B cell (primary cell): ENCODE measurements at regions not wholly inside any gene's neighbourhood (a gene's known extent, or its start where the extent isn't known, plus 50 kb on each side); places are given as distances from the start of the nearest gene placed in this dataset.

Experiments used
- ATAC-seq: fragments of 200-7000 bp; cut with Tn5 transposase; one replicate; pipeline ENCODE4 v1.10.0; 2021; ENCODE audit warnings: low read depth, mild to moderate bottlenecking, moderate number of reproducible peaks, moderate library complexity
- CTCF ChIA-PET: fragments of 350-600 bp; sonication (Branson Sonifier 250); formaldehyde crosslinking; loops from one replicate; lab custom pipeline; 2021; ENCODE audit warnings: antibody characterized with exemption, inconsistent platforms; lab: Charles Lee
- POLR2A ChIA-PET: fragments of 350-600 bp; sonication (Branson Sonifier 250); formaldehyde crosslinking; loops from one replicate; lab custom pipeline; 2021; ENCODE audit warnings: antibody characterized with exemption; lab: Charles Lee
- DNase-seq: peaks from one replicate; pipeline ENCODE4 v3.0.0; 2013
- H2AFZ ChIP-seq: 2 replicates; pipeline ENCODE4 v1.6.1; 2012; ENCODE audit warnings: mild to moderate bottlenecking, low read depth, low read length; ENCODE audit not compliant: insufficient read depth, poor library complexity, severe bottlenecking
- H3K27ac ChIP-seq, 2 donors: 1 replicate in 1 of 2; 2 replicates in 1 of 2; pipeline ENCODE4 v1.5.1; 2012 to 2013; ENCODE audit warnings: low read length in 2 of 2, mild to moderate bottlenecking in 2 of 2, moderate library complexity in 1 of 2
- H3K27me3 ChIP-seq, 4 experiments: fragments of 200-600 bp in 1 of 4; sonication (generic) in 1 of 4; replicated peaks in 1 of 4; 1 replicate in 2 of 4; 2 replicates in 2 of 4; pipeline versions ENCODE4 v1.6.1 to v1.7.0; 2013 to 2016; ENCODE audit warnings: low read length in 3 of 4, mild to moderate bottlenecking in 2 of 4, mixed read lengths in 1 of 4, moderate library complexity in 1 of 4; ENCODE audit not compliant: insufficient read depth in 4 of 4, control insufficient read depth in 3 of 4; ENCODE audit errors: control extremely low read depth in 1 of 4
- H3K36me3 ChIP-seq, 2 experiments: replicated peaks in 1 of 2; 1 replicate in 1 of 2; 2 replicates in 1 of 2; pipeline versions ENCODE4 v1.6.1 to v1.7.1; 2013; ENCODE audit warnings: low read length in 1 of 2; ENCODE audit not compliant: insufficient read depth in 2 of 2, control insufficient read depth in 1 of 2; ENCODE audit errors: control extremely low read depth in 1 of 2, extremely low read depth in 1 of 2
- H3K4me1 ChIP-seq, 2 donors: fragments of 200-600 bp in 1 of 2; sonication (generic) in 1 of 2; 1 replicate in 1 of 2; 2 replicates in 1 of 2; pipeline versions ENCODE4 v1.5.1 to v1.6.1; 2013 to 2017; ENCODE audit warnings: low read length in 2 of 2; ENCODE audit not compliant: control insufficient read depth in 2 of 2, insufficient read depth in 2 of 2
- H3K4me2 ChIP-seq: replicated peaks from 2 replicates; pipeline ENCODE3; 2012; ENCODE audit warnings: mild to moderate bottlenecking, low read depth, low read length; ENCODE audit not compliant: poor library complexity, severe bottlenecking
- H3K4me3 ChIP-seq, 5 experiments: fragments of 200-600 bp in 1 of 5; sonication (generic) in 1 of 5; 1 replicate in 3 of 5; 2 replicates in 2 of 5; pipeline versions ENCODE4 v1.5.1 to v1.7.0; 2011 to 2016; ENCODE audit warnings: low read length in 4 of 5, mild to moderate bottlenecking in 4 of 5, low read depth in 2 of 5, control low read depth in 1 of 5, moderate library complexity in 1 of 5; ENCODE audit not compliant: insufficient read depth in 1 of 5; ENCODE audit errors: control extremely low read depth in 1 of 5, extremely low read depth in 1 of 5
- H3K79me2 ChIP-seq: fragments of 200-600 bp; sonication (generic); one replicate; pipeline ENCODE4 v1.6.0; 2016; ENCODE audit warnings: low read length; ENCODE audit not compliant: control insufficient read depth, insufficient read depth
- H3K9ac ChIP-seq: fragments of 200-600 bp; sonication (generic); 2 replicates; pipeline ENCODE4 v1.6.1; 2017; ENCODE audit warnings: mild to moderate bottlenecking, low read length, moderate library complexity
- H3K9me3 ChIP-seq, 3 donors: one replicate each; pipeline versions ENCODE4 v1.6.1 to v1.7.1; 2013; ENCODE audit warnings: low read length in 2 of 3; ENCODE audit not compliant: control insufficient read depth in 2 of 3, insufficient read depth in 1 of 3; ENCODE audit errors: control extremely low read depth in 1 of 3
- H4K20me1 ChIP-seq: 2 replicates; pipeline ENCODE4 v1.6.0; 2012; ENCODE audit warnings: mild to moderate bottlenecking, low read length; ENCODE audit not compliant: insufficient read depth, control insufficient read depth, poor library complexity, severe bottlenecking
- H3K27ac Mint-ChIP-seq: one replicate; pipeline ENCODE4 v1.8.0; 2021; ENCODE audit warnings: mixed read lengths
- H3K27me3 Mint-ChIP-seq: one replicate; pipeline ENCODE4 v1.8.0; 2021; ENCODE audit warnings: mixed read lengths
- H3K4me1 Mint-ChIP-seq: one replicate; pipeline ENCODE4 v1.8.0; 2021; ENCODE audit warnings: mixed read lengths
- H3K4me3 Mint-ChIP-seq: one replicate; pipeline ENCODE4 v1.8.0; 2021; ENCODE audit warnings: mixed read lengths
- H3K9me3 Mint-ChIP-seq: one replicate; pipeline ENCODE4 v1.8.0; 2022; ENCODE audit warnings: mixed read lengths; ENCODE audit not compliant: insufficient read depth
- CTCF ChIP-seq: fragments of 200-600 bp; IDR thresholded peaks from one replicate; pipeline ENCODE4 v1.8.0; 2022; ENCODE audit warnings: antibody characterized with exemption, mild to moderate bottlenecking
- EZH2 ChIP-seq: IDR thresholded peaks from 2 replicates; pipeline ENCODE4 v1.6.1; 2012; ENCODE audit warnings: borderline replicate concordance, low read depth, mild to moderate bottlenecking, moderate library complexity, low read length; ENCODE audit not compliant: insufficient read depth, poor library complexity, severe bottlenecking
- WGBS: methylation state at CpG from one replicate; pipeline ENCODE4 v1.1.5; 2013; ENCODE audit warnings: missing lambda C conversion rate; ENCODE audit not compliant: insufficient coverage; 5-methylcytosine and 5-hydroxymethylcytosine counted together
- intact Hi-C: fragments of 100-400 bp; cut with micrococcal nuclease; formaldehyde crosslinking; loops from one replicate; pipeline ENCODE4 v1.10.0; 2022

- ChIA-PET CTCF (no interaction called here), POLR2A (no interaction called here)
- Mint-ChIP-seq H3K27ac (no peak overlapping the region), H3K27me3 (no peaks in the 10 kb centered on the region), H3K4me3 (no peak overlapping the region), H3K4me1 (peaks cover 11% of the 10 kb centered on the region), H3K9me3 (no peaks in the 10 kb centered on the region)
- Histone ChIP-seq H3K36me3 (no peaks in the 10 kb centered on the region), H3K79me2 (no peaks in the 10 kb centered on the region), H3K9me3 (peaks cover 0 to 2% (median 0%) of the 10 kb centered on the region in 3 donors), H4K20me1 (no peaks in the 10 kb centered on the region), H3K4me3 (no peak overlapping the region), H3K4me2 (no peak overlapping the region), H3K27ac (no peak overlapping the region), H3K27me3 (no peaks in the 10 kb centered on the region), H3K9ac (no peak overlapping the region), H2AFZ (no peak overlapping the region), H3K4me1 (peaks cover 17 to 19% of the 10 kb centered on the region in 2 donors)
- ATAC-seq, result no peak
- DNase-seq, result no peak
- WGBS, result 90% methylated on average over 2 of the region's 12 CpGs
- intact Hi-C loops, result no loop called here
- TF ChIP-seq CTCF (no peak), EZH2 (no peak)
Observed at GRCh38 chr6:14917109-14917910, 328.6 kb upstream of the JARID2 start.

- ATAC-seq (no peak), DNase-seq (no peak)
- no peak for TF ChIP-seq EZH2
- no peak for TF ChIP-seq CTCF
- Histone ChIP-seq H3K36me3 (no peaks in the 10 kb centered on the region), H3K9ac (no peak overlapping the region), H3K4me2 (no peak overlapping the region), H3K4me3 (no peak overlapping the region), H3K9me3 (no peaks in the 10 kb centered on the region), H2AFZ (no peak overlapping the region), H3K4me1 (peaks cover 13 to 17% of the 10 kb centered on the region in 2 donors), H3K79me2 (no peaks in the 10 kb centered on the region), H3K27me3 (no peaks in the 10 kb centered on the region), H4K20me1 (no peaks in the 10 kb centered on the region), H3K27ac (no peak overlapping the region)
- Mint-ChIP-seq H3K4me1 (peaks cover 14% of the 10 kb centered on the region), H3K27ac (no peak overlapping the region), H3K27me3 (no peaks in the 10 kb centered on the region), H3K9me3 (no peaks in the 10 kb centered on the region), H3K4me3 (no peak overlapping the region)
- ChIA-PET POLR2A (interaction anchor here (0.7 kb wide), 2 partner anchors 11 to 133 kb away, joined by 5 read pairs; no protein-coding TSS in a partner anchor), CTCF (interaction anchor here (0.7 kb wide), 1 partner anchor 247 kb away, joined by 3 read pairs; no protein-coding TSS in a partner anchor)
- WGBS, result 98% methylated on average over 8 of the region's 16 CpGs
- intact Hi-C loops, result no loop called here
Observed at GRCh38 chr6:14918200-14918907, 327.5 kb upstream of the JARID2 start.
